H1 (cell line): ENCODE measurements at regions not wholly inside any gene's neighbourhood (a gene's known extent, or its start where the extent isn't known, plus 50 kb on each side); places are given as distances from the start of the nearest gene placed in this dataset.

ENCODE experiments used
- CTCF ChIA-PET: fragments of 300-600 bp; sonication (Branson Sonifier 250); formaldehyde crosslinking; loops from one replicate; lab custom pipeline; 2021; ENCODE audit not compliant: partially characterized antibody; lab: Charles Lee
- POLR2A ChIA-PET: fragments of 300-600 bp; sonication (Branson Sonifier 250); formaldehyde crosslinking; loops from one replicate; lab custom pipeline; 2021; ENCODE audit warnings: inconsistent platforms; ENCODE audit not compliant: partially characterized antibody; lab: Charles Lee
- DNase-seq, 2 experiments: peaks; one replicate each; pipeline versions ENCODE4 v3.0.0 to v3.0.0-alpha.2; 2010 to 2022; ENCODE audit warnings: low spot score in 2 of 2, low read depth in 1 of 2, mixed read lengths in 1 of 2
- FAIRE-seq: peaks from 2 replicates; lab custom pipeline; 2011; peaks lifted over from hg19 to GRCh38; lab: Jason Lieb, UNC
- H2AFZ ChIP-seq: 2 replicates; pipeline ENCODE4 v1.8.1; 2012; ENCODE audit warnings: low read length, inconsistent platforms
- H2AK5ac ChIP-seq: 2 replicates; pipeline ENCODE4 v1.6.1; 2013; ENCODE audit warnings: low read depth, low read length
- H2BK120ac ChIP-seq: replicated peaks from 2 replicates; pipeline ENCODE3; 2013; ENCODE audit warnings: low read depth, low read length, inconsistent platforms
- H2BK12ac ChIP-seq: 2 replicates; pipeline ENCODE4 v1.6.1; 2013; ENCODE audit warnings: low read depth, low read length
- H2BK15ac ChIP-seq: 2 replicates; pipeline ENCODE4 v1.6.1; 2013; ENCODE audit warnings: low read length
- H2BK20ac ChIP-seq: 2 replicates; pipeline ENCODE4 v1.6.1; 2013; ENCODE audit warnings: low read length
- H2BK5ac ChIP-seq: 2 replicates; pipeline ENCODE4 v1.6.1; 2013; ENCODE audit warnings: low read depth, low read length
- H3K14ac ChIP-seq: 2 replicates; pipeline ENCODE4 v1.6.1; 2013; ENCODE audit warnings: inconsistent platforms; ENCODE audit not compliant: insufficient read length
- H3K18ac ChIP-seq: 2 replicates; pipeline ENCODE4 v1.6.1; 2013; ENCODE audit warnings: low read length; ENCODE audit errors: extremely low read depth
- H3K23ac ChIP-seq: 2 replicates; pipeline ENCODE4 v1.6.1; 2013; ENCODE audit warnings: inconsistent platforms; ENCODE audit not compliant: insufficient read length
- H3K23me2 ChIP-seq: 2 replicates; pipeline ENCODE4 v1.6.1; 2013; ENCODE audit warnings: low read depth, low read length
- H3K27ac ChIP-seq: 2 replicates; pipeline ENCODE4 v1.6.1; 2011; ENCODE audit warnings: low read depth, low read length, inconsistent platforms
- H3K27me3 ChIP-seq, 4 experiments: replicated peaks in 1 of 4; 1 replicate in 1 of 4; 2 replicates in 3 of 4; pipeline versions ENCODE4 v1.6.1 to v1.8.1; 2011 to 2013; ENCODE audit warnings: low read length in 3 of 4, mild to moderate bottlenecking in 3 of 4, inconsistent platforms in 2 of 4, mixed read lengths in 2 of 4, moderate library complexity in 1 of 4; ENCODE audit not compliant: control insufficient read depth in 3 of 4, insufficient read depth in 3 of 4; ENCODE audit errors: extremely low read depth in 1 of 4
- H3K36me3 ChIP-seq, 4 experiments: 2 replicates each; pipeline versions ENCODE4 v1.6.1 to v1.8.1; 2011 to 2013; ENCODE audit warnings: mild to moderate bottlenecking in 4 of 4, low read length in 3 of 4, moderate library complexity in 2 of 4, control low read depth in 1 of 4, inconsistent platforms in 1 of 4; ENCODE audit not compliant: insufficient read depth in 4 of 4, control insufficient read depth in 2 of 4
- H3K4ac ChIP-seq: replicated peaks from 2 replicates; pipeline ENCODE3; 2013; ENCODE audit warnings: low read length, low read depth, mixed read lengths, inconsistent platforms; ENCODE audit not compliant: insufficient read length
- H3K4me1 ChIP-seq, 4 experiments: replicated peaks in 1 of 4; 1 replicate in 1 of 4; 2 replicates in 3 of 4; pipeline versions ENCODE4 v1.6.1 to v1.8.1; 2011 to 2013; ENCODE audit warnings: low read length in 3 of 4, inconsistent platforms in 2 of 4, mixed read lengths in 1 of 4; ENCODE audit not compliant: insufficient read depth in 4 of 4, control insufficient read depth in 3 of 4
- H3K4me2 ChIP-seq, 2 experiments: 2 replicates each; pipeline versions ENCODE4 v1.6.1 to v1.8.1; 2011 to 2013; ENCODE audit warnings: low read depth in 2 of 2, low read length in 2 of 2, control low read depth in 1 of 2, inconsistent platforms in 1 of 2, mild to moderate bottlenecking in 1 of 2; ENCODE audit not compliant: insufficient read depth in 1 of 2
- H3K4me3 ChIP-seq, 4 experiments: fragments of 200-600, 300-600 bp in 1 of 4; sonication (generic), shearing (Covaris generic), sonication (Bioruptor Twin) in 1 of 4; 2 replicates each; pipeline versions ENCODE4 v1.5.1 to v1.8.1; 2011 to 2016; ENCODE audit warnings: low read length in 4 of 4, low read depth in 3 of 4, control low read depth in 2 of 4, inconsistent platforms in 2 of 4, mild to moderate bottlenecking in 2 of 4, mixed read lengths in 1 of 4, moderate library complexity in 1 of 4; ENCODE audit not compliant: insufficient read depth in 2 of 4; ENCODE audit errors: extremely low read depth in 1 of 4
- H3K56ac ChIP-seq: replicated peaks from 2 replicates; pipeline ENCODE3; 2013; ENCODE audit warnings: low read depth, mild to moderate bottlenecking, mixed read lengths, low read length, inconsistent platforms; ENCODE audit not compliant: insufficient read length
- H3K79me1 ChIP-seq: 2 replicates; pipeline ENCODE4 v1.6.1; 2013; ENCODE audit warnings: low read depth, low read length, control low read depth
- H3K79me2 ChIP-seq, 2 experiments: 2 replicates each; pipeline versions ENCODE4 v1.6.1 to v1.8.1; 2012 to 2013; ENCODE audit warnings: low read length in 2 of 2, mild to moderate bottlenecking in 2 of 2, inconsistent platforms in 1 of 2; ENCODE audit not compliant: insufficient read depth in 2 of 2, control insufficient read depth in 1 of 2
- H3K9ac ChIP-seq, 4 experiments: replicated peaks in 1 of 4; 1 replicate in 1 of 4; 2 replicates in 3 of 4; pipeline versions ENCODE4 v1.6.1 to v1.8.1; 2011 to 2013; ENCODE audit warnings: low read depth in 3 of 4, low read length in 3 of 4, control low read depth in 2 of 4, mild to moderate bottlenecking in 2 of 4, moderate library complexity in 2 of 4, inconsistent platforms in 1 of 4; ENCODE audit errors: extremely low read depth in 1 of 4
- H3K9me3 ChIP-seq, 2 experiments: 2 replicates each; pipeline versions ENCODE4 v1.6.1 to v1.8.1; 2012 to 2013; ENCODE audit warnings: mild to moderate bottlenecking in 2 of 2, moderate library complexity in 2 of 2, control low read depth in 1 of 2, inconsistent platforms in 1 of 2, low read depth in 1 of 2, low read length in 1 of 2, mixed read lengths in 1 of 2; ENCODE audit not compliant: insufficient read depth in 2 of 2
- H4K20me1 ChIP-seq, 2 experiments: replicated peaks in 1 of 2; 2 replicates each; pipeline versions ENCODE3 to v1.8.1; 2011 to 2013; ENCODE audit warnings: inconsistent platforms in 2 of 2, low read length in 2 of 2, mild to moderate bottlenecking in 1 of 2; ENCODE audit not compliant: insufficient read depth in 2 of 2, control insufficient read depth in 1 of 2
- H4K5ac ChIP-seq: 2 replicates; pipeline ENCODE4 v1.6.1; 2013; ENCODE audit warnings: low read length, low read depth, mixed read lengths, inconsistent platforms; ENCODE audit not compliant: insufficient read length
- H4K8ac ChIP-seq: 2 replicates; pipeline ENCODE4 v1.8.0; 2013; ENCODE audit warnings: mild to moderate bottlenecking, moderate library complexity, low read length, inconsistent platforms; ENCODE audit not compliant: insufficient read depth; ENCODE audit errors: extremely low read depth
- H4K91ac ChIP-seq: replicated peaks from 2 replicates; pipeline ENCODE3; 2013; ENCODE audit warnings: low read length, mixed read lengths, inconsistent platforms; ENCODE audit not compliant: insufficient read length
- CBX5 ChIP-seq: fragments of 300-800, 300-1000 bp; sonication (generic); IDR thresholded peaks from 2 replicates; pipeline ENCODE4 v1.7.1; 2016; ENCODE audit warnings: antibody characterized with exemption, low read length, low read depth
- FOSL1 ChIP-seq: IDR thresholded peaks from 2 replicates; pipeline ENCODE4 v1.6.1; 2011; ENCODE audit warnings: mild to moderate bottlenecking, low read depth, low read length, moderate library complexity; ENCODE audit not compliant: insufficient read depth
- WGBS, 2 experiments: shearing (Covaris generic) in 1 of 2; methylation state at CpG; one replicate each; pipeline versions ENCODE4 v1.1.6 to v1.1.7; 2013 to 2015; ENCODE audit warnings: low lambda C conversion rate in 2 of 2, mixed read lengths in 2 of 2, inconsistent platforms in 1 of 2, low coverage in 1 of 2, missing lambda C conversion rate in 1 of 2; ENCODE audit not compliant: insufficient replicate concordance in 2 of 2, insufficient coverage in 1 of 2, insufficient read length in 1 of 2; ENCODE audit errors: extremely low coverage in 1 of 2, missing lambda C conversion rate in 1 of 2; 5-methylcytosine and 5-hydroxymethylcytosine counted together

DNA sequence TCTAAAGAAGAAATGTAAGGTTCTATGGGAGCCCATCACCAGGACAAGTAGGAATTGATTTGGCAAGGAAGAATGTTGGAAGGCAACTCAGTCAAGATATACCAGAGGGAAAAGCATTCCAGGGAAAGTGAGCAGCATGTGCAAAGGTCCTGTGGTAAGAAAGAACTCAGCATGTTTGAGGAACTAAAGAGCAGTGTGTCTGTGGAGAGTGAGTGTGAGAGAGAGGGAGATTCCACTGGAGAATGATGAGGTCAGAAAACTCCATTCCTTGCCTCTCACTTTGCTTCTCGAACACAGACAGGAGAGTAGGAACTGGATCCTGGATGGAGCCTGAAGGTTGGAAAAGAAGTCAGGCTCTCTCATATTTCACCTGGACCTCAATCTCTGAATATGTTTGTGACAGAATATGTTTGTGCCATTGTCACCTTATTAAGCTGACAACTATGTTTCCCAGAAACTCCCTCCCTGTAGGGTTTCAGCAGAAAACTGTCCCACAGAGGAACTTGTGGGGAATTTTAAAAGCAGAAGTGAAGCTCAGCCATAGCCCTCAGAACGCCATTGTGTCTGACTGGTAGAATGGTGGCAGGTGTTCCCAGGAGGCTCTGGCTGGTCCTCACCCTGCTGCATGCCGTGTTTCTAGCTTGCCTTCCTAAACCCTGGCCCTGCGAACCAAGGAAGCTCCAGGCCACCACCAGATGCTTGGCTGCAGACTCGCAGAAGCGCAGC, 382.4 kb upstream of the XYLT1 start:
- Histone ChIP-seq H3K36me3 (no peaks in the 10 kb centered on the region), H2BK120ac (no peak overlapping the region), H3K4ac (no peak overlapping the region), H4K91ac (no peak overlapping the region), H2BK12ac (no peak overlapping the region), H3K4me2 (no peak overlapping the region), H3K79me1 (no peaks in the 10 kb centered on the region), H2BK15ac (no peak overlapping the region), H4K8ac (no peak overlapping the region; the same call in 1 of the 2 replicates), H3K9me3 (no peaks in the 10 kb centered on the region), H4K5ac (no peak overlapping the region), H2AK5ac (no peak overlapping the region), H2BK5ac (no peak overlapping the region), H3K4me1 (no peaks in the 10 kb centered on the region), H3K18ac (no peak overlapping the region), H3K79me2 (no peaks in the 10 kb centered on the region), H3K23me2 (no peaks in the 10 kb centered on the region), H2AFZ (no peak overlapping the region), H3K27ac (no peak overlapping the region), H3K9ac (no peak overlapping the region), H3K27me3 (no peaks in the 10 kb centered on the region), H3K4me3 (no peak overlapping the region), H3K56ac (no peak overlapping the region), H4K20me1 (no peaks in the 10 kb centered on the region), H3K23ac (no peak overlapping the region), H3K14ac (no peak overlapping the region)
- POLR2A ChIA-PET = no interaction called here
- 94% methylated on average over 6 of the region's 6 CpGs; no CpG with 5 or more reads in 1 of the 2 experiments for WGBS, 2 experiments
- FAIRE-seq (no peak), DNase-seq (no peak)
- CTCF ChIA-PET = no interaction called here
- TF ChIP-seq FOSL1 (no peak), CBX5 (no peak)
- TF ChIP-seq, all 59 proteins: peak for 0
- no peak overlapping the region for H2BK20ac ChIP-seq
